Fibroblast of lung (primary cell): ENCODE measurements at regions not wholly inside any gene's neighbourhood (a gene's known extent, or its start where the extent isn't known, plus 50 kb on each side); places are given as distances from the start of the nearest gene placed in this dataset.

Experiments
- EZH2 ChIP-seq: IDR thresholded peaks from 2 replicates; pipeline ENCODE4 v1.5.1; 2012; ENCODE audit warnings: low read length, control low read depth, mild to moderate bottlenecking; ENCODE audit errors: missing control alignments
- TF ChIP-seq, protein P1 (sequence below), 2 donors: IDR thresholded peaks in 1 of 2; conservative IDR thresholded peaks in 1 of 2; 1 replicate in 1 of 2; 2 replicates in 1 of 2; pipeline ENCODE4 v1.5.1; 2011 to 2012; ENCODE audit warnings: low read length in 2 of 2, control low read depth in 1 of 2, inconsistent platforms in 1 of 2, low read depth in 1 of 2, mild to moderate bottlenecking in 1 of 2

DNA sequence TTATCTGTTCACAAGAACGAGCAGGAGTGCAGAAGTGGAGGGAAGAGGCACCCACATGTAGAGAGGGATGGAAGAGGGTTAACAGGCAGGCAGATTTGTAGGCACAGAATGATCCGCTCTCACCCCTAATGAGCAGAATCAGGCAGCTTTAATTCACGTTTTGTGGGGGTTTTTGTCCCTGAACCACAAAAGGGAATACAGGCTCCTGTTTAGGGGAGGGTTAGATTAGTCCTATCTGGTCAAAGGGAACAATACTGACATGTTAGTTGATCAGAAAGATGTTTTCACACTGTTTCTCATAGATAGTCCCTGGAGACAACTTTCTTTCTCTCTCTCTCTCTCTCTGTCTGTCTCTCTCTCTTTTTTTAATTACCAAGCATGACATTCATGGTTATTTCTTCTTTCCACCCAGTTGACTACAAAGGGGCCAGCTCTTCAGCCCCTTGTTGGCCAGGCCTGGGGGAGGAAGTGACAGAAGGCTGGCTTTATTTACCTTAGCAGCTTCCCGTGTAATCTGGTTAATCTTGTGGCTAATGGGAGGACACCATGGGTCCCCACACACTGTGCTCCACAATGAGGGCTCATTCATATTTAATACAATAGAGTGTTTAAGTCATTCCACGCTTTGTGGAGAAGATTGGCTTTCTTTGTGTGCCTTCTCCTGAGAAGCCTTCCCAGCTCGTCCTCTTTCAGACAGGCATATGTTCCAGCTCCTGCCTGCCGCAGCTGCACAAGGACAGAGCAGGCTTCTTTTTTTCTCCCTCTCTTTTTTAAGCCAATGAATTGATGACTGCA lies 958.8 kb downstream of the TFAP2A start:
- no peak for TF ChIP-seq EZH2
- TF ChIP-seq, protein P1, sequence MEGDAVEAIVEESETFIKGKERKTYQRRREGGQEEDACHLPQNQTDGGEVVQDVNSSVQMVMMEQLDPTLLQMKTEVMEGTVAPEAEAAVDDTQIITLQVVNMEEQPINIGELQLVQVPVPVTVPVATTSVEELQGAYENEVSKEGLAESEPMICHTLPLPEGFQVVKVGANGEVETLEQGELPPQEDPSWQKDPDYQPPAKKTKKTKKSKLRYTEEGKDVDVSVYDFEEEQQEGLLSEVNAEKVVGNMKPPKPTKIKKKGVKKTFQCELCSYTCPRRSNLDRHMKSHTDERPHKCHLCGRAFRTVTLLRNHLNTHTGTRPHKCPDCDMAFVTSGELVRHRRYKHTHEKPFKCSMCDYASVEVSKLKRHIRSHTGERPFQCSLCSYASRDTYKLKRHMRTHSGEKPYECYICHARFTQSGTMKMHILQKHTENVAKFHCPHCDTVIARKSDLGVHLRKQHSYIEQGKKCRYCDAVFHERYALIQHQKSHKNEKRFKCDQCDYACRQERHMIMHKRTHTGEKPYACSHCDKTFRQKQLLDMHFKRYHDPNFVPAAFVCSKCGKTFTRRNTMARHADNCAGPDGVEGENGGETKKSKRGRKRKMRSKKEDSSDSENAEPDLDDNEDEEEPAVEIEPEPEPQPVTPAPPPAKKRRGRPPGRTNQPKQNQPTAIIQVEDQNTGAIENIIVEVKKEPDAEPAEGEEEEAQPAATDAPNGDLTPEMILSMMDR (conservative IDR thresholded peaks at IDR 0.05 in 1 of 2, IDR thresholded peaks at IDR 0.05 in 1 of 2; ENCODE audit: low read depth in 1 of 2, low read length in 2 of 2) = no peak
